Fibroblast of gingiva (primary cell): ENCODE measurements at regions not wholly inside any gene's neighbourhood (a gene's known extent, or its start where the extent isn't known, plus 50 kb on each side); places are given as distances from the start of the nearest gene placed in this dataset.
"Not testable (repeated sequence)": the region's sequence is repeated elsewhere in the genome, so short reads cannot be mapped to it uniquely, and the experiment has no call there.

Source experiments
- DNase-seq: peaks from one replicate; pipeline ENCODE4 v3.0.0-alpha.2; 2011; ENCODE audit warnings: low read depth

- not testable (repeated sequence) for DNase-seq
Observed at GRCh38 chr15:28789401-28790114, 58.9 kb downstream of the GOLGA6L7 start.

- DNase-seq, result not testable (repeated sequence)
Observed at GRCh38 chr15:28788649-28789400, 59.6 kb downstream of the GOLGA6L7 start.

- not testable (repeated sequence) for DNase-seq
Observed at GRCh38 chr15:28788176-28788575, 60.3 kb downstream of the GOLGA6L7 start.

- peak; percentile 47 for DNase-seq
Observed at GRCh38 chr15:28786521-28786920, 61.9 kb downstream of the GOLGA6L7 start.

GRCh38 chr15:28784347-28785163, 63.9 kb downstream of the GOLGA6L7 start:
- DNase-seq, result not testable (repeated sequence)

- DNase-seq, result no peak
Observed at GRCh38 chr15:28783873-28784272, 64.6 kb downstream of the GOLGA6L7 start.

- no peak for DNase-seq
Observed at GRCh38 chr15:28783466-28783865, 65.0 kb downstream of the GOLGA6L7 start.

GRCh38 chr15:28778397-28778796, 66.2 kb upstream of the GOLGA8M start:
- not testable (repeated sequence) for DNase-seq

- not testable (repeated sequence) for DNase-seq
Observed at GRCh38 chr15:28772857-28773256, 60.6 kb upstream of the GOLGA8M start.
